ENCODE measurements at regions not wholly inside any gene's neighbourhood (a gene's known extent, or its start where the extent isn't known, plus 50 kb on each side); places are given as distances from the start of the nearest gene placed in this dataset.

DNA sequence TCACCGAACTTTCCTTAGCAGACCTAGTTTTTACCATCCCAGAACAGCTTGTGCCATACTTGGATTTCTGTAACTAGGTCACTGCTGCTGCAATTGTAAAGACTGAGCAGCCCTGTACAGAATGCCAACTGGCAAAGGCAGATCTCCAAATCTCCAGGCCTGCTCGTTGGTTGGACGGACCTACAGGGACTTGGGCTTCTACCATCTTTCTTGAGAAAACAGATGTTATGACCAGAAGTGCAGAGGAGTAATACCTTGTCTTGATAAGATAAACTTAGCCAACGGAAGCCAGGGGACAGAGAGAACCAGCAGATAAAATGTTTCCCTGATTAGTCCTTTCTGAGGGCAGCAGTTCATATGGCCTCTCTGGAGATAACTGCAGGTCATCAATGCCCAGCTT is 304.1 kb downstream of the RFPL4B start:
- TF ChIP-seq EZH2 (IDR thresholded peaks at IDR 0.05) (no peak), POLR2AphosphoS5 (IDR thresholded peaks at IDR 0.05; ENCODE audit: borderline replicate concordance, low read depth, low read length) (no peak), FOXP2 (optimal IDR thresholded peaks at IDR 0.05; ENCODE audit: control extremely low read depth, extremely low read length, insufficient read depth) (no peak)

All from SK-N-MC (cell line).